Astrocyte of the cerebellum (primary cell): ENCODE measurements at regions not wholly inside any gene's neighbourhood (a gene's known extent, or its start where the extent isn't known, plus 50 kb on each side); places are given as distances from the start of the nearest gene placed in this dataset.
A peak's percentile ranks its signal among the peaks of the same experiment; 100 is the strongest.

Experiments used
- DNase-seq: peaks from one replicate; pipeline ENCODE4 v3.0.0-alpha.2; 2011; ENCODE audit warnings: low read depth
- H3K4me3 ChIP-seq: 2 replicates; pipeline ENCODE4 v1.5.1; 2011; ENCODE audit warnings: mild to moderate bottlenecking, low read depth, low read length, moderate library complexity
- in situ Hi-C: cut with HindIII; loops from 2 replicates; pipeline ENCODE4 v1.10.0; 2017; ENCODE audit warnings: low sequenced_read_pairs
- TF ChIP-seq, protein P1 (sequence below): IDR thresholded peaks from 2 replicates; pipeline ENCODE4 v1.5.1; 2012; ENCODE audit warnings: low read length, low read depth, moderate library complexity, mild to moderate bottlenecking; ENCODE audit errors: missing control alignments

DNA sequence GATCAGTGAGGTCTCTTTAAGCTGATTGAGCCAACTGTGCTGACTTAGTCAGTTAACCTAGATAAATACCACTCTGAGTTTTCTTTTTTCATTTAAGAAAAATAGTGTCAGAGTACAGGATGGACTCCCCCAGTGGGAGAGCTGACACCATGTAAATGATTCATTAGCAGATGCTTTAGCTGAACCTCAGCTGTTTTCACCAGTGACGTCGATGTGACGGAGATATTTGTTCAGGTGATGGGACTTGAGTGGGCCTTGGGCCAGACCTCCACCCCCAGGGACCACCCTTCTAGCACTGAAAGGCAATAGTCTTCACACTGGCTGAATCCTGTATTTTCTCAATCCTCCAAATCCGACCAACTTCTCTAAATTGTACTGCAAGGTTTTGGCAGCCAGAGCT, 196.1 kb downstream of the GAS1 start:
- DNase-seq: no peak
- in situ Hi-C loops: no loop called here
- H3K4me3 ChIP-seq: no peak overlapping the region
- TF ChIP-seq, protein P1, sequence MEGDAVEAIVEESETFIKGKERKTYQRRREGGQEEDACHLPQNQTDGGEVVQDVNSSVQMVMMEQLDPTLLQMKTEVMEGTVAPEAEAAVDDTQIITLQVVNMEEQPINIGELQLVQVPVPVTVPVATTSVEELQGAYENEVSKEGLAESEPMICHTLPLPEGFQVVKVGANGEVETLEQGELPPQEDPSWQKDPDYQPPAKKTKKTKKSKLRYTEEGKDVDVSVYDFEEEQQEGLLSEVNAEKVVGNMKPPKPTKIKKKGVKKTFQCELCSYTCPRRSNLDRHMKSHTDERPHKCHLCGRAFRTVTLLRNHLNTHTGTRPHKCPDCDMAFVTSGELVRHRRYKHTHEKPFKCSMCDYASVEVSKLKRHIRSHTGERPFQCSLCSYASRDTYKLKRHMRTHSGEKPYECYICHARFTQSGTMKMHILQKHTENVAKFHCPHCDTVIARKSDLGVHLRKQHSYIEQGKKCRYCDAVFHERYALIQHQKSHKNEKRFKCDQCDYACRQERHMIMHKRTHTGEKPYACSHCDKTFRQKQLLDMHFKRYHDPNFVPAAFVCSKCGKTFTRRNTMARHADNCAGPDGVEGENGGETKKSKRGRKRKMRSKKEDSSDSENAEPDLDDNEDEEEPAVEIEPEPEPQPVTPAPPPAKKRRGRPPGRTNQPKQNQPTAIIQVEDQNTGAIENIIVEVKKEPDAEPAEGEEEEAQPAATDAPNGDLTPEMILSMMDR: no peak

DNA sequence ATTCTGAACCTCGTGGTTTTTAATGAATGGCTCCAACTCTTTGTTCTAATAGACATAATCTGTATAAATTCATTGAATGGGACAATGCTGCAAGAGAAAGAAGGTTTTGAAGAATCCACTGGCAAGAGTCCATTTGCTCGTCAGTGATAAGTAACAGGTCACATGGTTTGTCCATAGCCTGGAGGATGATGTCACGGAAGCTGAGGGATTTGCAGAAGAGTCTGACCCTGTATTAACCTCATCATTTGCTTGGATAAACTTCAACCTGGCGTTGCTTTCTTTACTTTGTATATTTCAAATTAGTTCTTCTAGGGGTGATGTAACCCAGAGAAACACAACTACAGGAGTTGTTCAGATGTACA, 197.4 kb downstream of the GAS1 start:
- TF ChIP-seq, protein P1: no peak
- H3K4me3 ChIP-seq: no peak overlapping the region
- in situ Hi-C loops: no loop called here
- DNase-seq: no peak

GRCh38 chr9:86749161-86749893, 198.0 kb downstream of the GAS1 start:
- in situ Hi-C loops: no loop called here
- no peak for DNase-seq
- TF ChIP-seq, protein P1: no peak
- H3K4me3 ChIP-seq: no peak overlapping the region

DNA sequence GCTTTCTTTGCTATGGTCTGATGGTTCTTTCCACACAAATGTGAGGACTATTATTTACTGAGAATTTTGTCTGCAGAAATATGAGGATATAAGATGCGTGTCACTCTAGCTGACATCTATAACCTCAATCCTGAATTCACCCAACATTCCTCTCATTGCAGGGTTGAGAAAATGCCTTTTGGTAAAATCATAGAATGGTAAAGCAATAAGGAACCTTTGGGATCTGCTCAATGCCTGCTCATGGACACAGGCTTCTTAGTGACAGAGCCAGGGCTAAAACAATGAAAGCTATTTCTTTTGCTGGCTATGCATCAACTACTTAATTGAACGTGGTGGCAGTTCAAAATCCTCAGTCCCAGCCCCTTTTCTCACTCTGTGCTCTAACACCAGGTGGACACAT, 199.6 kb downstream of the GAS1 start:
- TF ChIP-seq, protein P1: no peak
- in situ Hi-C loops: no loop called here
- no peak for DNase-seq
- no peak overlapping the region for H3K4me3 ChIP-seq

GRCh38 chr9:86741311-86742208, 205.7 kb downstream of the GAS1 start:
- no peak overlapping the region for H3K4me3 ChIP-seq
- peak; percentile 29 for DNase-seq
- in situ Hi-C loops: no loop called here
- TF ChIP-seq, protein P1: no peak

DNA sequence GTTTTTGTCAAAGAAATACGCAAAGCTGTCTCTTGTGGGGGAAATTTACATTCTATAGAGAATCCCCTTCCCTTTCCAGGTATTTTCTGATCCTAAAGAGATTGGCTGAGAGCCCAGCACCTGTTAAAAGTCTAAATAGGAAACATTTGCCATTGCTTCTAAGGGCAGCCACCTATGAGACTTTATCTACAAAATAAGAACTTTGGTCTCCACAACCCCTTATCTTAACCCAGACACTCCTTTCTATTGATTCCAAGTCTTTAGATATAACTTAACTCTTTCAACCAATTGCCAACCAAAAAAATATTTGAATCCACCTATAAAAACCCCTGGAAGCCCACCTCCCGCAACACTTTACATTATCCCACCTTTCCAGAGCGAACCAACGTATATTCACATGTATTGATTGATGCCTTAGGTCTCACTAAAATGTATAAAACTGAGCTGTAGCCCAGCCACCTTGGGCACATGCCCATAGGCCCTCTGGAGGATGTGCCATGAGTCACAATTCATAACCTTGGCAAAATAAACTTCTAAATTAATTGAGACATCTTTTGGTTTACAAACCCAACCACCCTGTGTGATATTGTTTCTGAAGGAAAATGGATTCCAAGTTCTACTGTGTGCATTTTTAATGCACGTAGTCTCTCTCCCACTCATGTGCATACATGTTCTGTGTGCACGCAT, 211.4 kb downstream of the GAS1 start:
- H3K4me3 ChIP-seq: no peak overlapping the region
- TF ChIP-seq, protein P1: no peak
- DNase-seq: no peak
- in situ Hi-C loops: no loop called here
